Adrenal gland (tissue), 9 donors: ENCODE measurements at regions not wholly inside any gene's neighbourhood (a gene's known extent, or its start where the extent isn't known, plus 50 kb on each side); places are given as distances from the start of the nearest gene placed in this dataset.

Experiments
- DNase-seq, 7 donors: peaks; one replicate each; pipeline ENCODE4 v3.0.0-alpha.2; 2019 to 2020
- H3K27ac ChIP-seq, 5 donors: fragments of 200-600 bp; sonication (generic) in 4 of 5; 1 replicate in 3 of 5; 2 replicates in 2 of 5; pipeline versions ENCODE4 v1.5.1 to v1.8.0; 2016 to 2020; ENCODE audit warnings: mild to moderate bottlenecking in 1 of 5
- H3K27me3 ChIP-seq: fragments of 200-600 bp; 2 replicates; pipeline ENCODE4 v1.8.0; 2021
- H3K36me3 ChIP-seq, 2 donors: fragments of 200-600 bp; replicated peaks in 1 of 2; 1 replicate in 1 of 2; 2 replicates in 1 of 2; pipeline versions ENCODE4 v1.5.1 to v1.8.0; 2018 to 2022
- H3K4me1 ChIP-seq, 2 donors: fragments of 200-600 bp; replicated peaks in 1 of 2; 1 replicate in 1 of 2; 2 replicates in 1 of 2; pipeline versions ENCODE4 v1.5.1 to v1.8.0; 2018 to 2021
- H3K4me3 ChIP-seq, 4 donors: fragments of 200-600 bp; sonication (generic) in 3 of 4; one replicate each; pipeline ENCODE4 v1.5.1; 2016 to 2018
- H3K9me3 ChIP-seq, 3 donors: fragments of 200-600 bp; sonication (generic) in 1 of 3; replicated peaks in 1 of 3; 1 replicate in 2 of 3; 2 replicates in 1 of 3; pipeline versions ENCODE4 v1.5.1 to v1.8.0; 2016 to 2021
- POLR2A ChIP-seq, 2 donors: fragments of 450-650 bp; IDR thresholded peaks; one replicate each; pipeline ENCODE4 v1.6.1; 2017; ENCODE audit warnings: antibody characterized with exemption in 2 of 2, mild to moderate bottlenecking in 2 of 2, moderate library complexity in 1 of 2
- WGBS, 4 donors: extraction: QIAGEN DNeasy Blood & Tissue Kit in 2 of 4; methylation state at CpG; one replicate each; pipeline versions ENCODE4 v1.1.5 to v1.1.7; 2013 to 2017; 5-methylcytosine and 5-hydroxymethylcytosine counted together
- intact Hi-C, 2 donors: fragments of 100-400 bp; cut with DNase I; formaldehyde crosslinking; loops; one replicate each; pipeline versions ENCODE4 v1.14.1 to v1.15.0; 2022 to 2023
- TF ChIP-seq, protein P1 (sequence below), 6 experiments: fragments of 450-650 bp in 4 of 6; fragments of 200-600 bp in 2 of 6; sonication (generic) in 1 of 6; IDR thresholded peaks; 1 replicate in 5 of 6; 2 replicates in 1 of 6; pipeline versions ENCODE4 v1.5.1 to v1.8.0; 2016 to 2021; ENCODE audit warnings: antibody characterized with exemption in 6 of 6, mild to moderate bottlenecking in 2 of 6, moderate library complexity in 1 of 6
- donor health status: healthy with polysubstance abuse.
- donor health status: Bipolar disorder and iron deficiency.
- donor health status: DM: yes; HTN: yes; CAD: no.
- donor health status: DM: no; HTN: no; CAD: no.
- donor health status: DM: no; HTN: no; CAD: no.

DNA sequence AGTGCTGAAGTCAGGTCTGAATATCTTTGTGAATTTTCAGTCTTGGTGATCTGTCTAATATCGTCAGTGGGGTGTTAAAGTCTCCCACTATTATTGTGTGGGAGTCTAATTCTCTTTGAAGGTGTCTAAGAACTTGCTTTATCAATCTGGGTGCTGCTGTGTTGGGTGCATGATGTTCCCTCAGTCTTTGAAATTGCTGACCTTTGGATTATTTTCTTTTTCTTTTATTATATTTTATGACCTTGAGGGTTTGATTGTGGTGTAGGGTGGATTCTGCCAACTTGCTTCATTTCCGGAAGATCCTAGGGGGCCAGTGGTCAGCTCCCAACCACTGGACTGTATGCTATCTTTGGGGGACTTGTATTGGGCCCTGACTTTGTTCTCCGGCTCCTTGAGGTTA, 415.3 kb downstream of the USP25 start:
- no peaks in the 10 kb centered on the region for H3K4me1 ChIP-seq
- no peak overlapping the region for H3K4me3 ChIP-seq
- TF ChIP-seq POLR2A (IDR thresholded peaks at IDR 0.05), result no peak
- TF ChIP-seq, protein P1, sequence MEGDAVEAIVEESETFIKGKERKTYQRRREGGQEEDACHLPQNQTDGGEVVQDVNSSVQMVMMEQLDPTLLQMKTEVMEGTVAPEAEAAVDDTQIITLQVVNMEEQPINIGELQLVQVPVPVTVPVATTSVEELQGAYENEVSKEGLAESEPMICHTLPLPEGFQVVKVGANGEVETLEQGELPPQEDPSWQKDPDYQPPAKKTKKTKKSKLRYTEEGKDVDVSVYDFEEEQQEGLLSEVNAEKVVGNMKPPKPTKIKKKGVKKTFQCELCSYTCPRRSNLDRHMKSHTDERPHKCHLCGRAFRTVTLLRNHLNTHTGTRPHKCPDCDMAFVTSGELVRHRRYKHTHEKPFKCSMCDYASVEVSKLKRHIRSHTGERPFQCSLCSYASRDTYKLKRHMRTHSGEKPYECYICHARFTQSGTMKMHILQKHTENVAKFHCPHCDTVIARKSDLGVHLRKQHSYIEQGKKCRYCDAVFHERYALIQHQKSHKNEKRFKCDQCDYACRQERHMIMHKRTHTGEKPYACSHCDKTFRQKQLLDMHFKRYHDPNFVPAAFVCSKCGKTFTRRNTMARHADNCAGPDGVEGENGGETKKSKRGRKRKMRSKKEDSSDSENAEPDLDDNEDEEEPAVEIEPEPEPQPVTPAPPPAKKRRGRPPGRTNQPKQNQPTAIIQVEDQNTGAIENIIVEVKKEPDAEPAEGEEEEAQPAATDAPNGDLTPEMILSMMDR (IDR thresholded peaks at IDR 0.05), result no peak
- H3K36me3 ChIP-seq, result no peaks in the 10 kb centered on the region
- no peaks in the 10 kb centered on the region for H3K9me3 ChIP-seq
- intact Hi-C loops, result no loop called here
- no peak for DNase-seq
- no peak overlapping the region for H3K27ac ChIP-seq
- H3K27me3 ChIP-seq, result no peaks in the 10 kb centered on the region
- WGBS, 4 donors, result 70 to 83% (median 78%) methylated on average over 3 of the region's 3 CpGs

DNA sequence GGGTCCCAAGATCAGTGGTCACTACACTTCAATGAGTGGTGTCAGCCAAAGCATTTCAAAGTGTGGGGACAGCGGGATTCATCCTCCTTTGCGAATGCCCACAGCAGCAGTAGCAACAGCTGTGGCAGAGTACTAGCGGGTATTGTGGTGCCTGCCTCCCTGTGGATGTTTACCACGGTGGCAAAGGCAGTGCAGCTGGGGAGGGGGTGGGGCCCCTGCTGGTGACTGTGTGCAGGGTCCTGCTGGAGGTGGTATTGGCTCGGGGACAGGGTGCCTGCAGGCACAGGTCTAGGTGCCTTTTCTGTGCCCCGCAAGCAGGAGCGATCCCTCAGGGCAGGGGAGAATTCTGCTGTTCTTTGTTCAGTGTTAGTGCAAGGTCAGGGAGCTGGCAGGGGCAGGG, 415.7 kb downstream of the USP25 start:
- 52 to 80% (median 76%) methylated on average over 2 to 7 of the region's 7 CpGs for WGBS, 4 donors
- Histone ChIP-seq H3K9me3 (no peaks in the 10 kb centered on the region), H3K27me3 (no peaks in the 10 kb centered on the region), H3K4me3 (no peak overlapping the region), H3K36me3 (no peaks in the 10 kb centered on the region), H3K27ac (no peak overlapping the region), H3K4me1 (no peaks in the 10 kb centered on the region)
- TF ChIP-seq POLR2A (IDR thresholded peaks at IDR 0.05), result no peak
- TF ChIP-seq, protein P1 (IDR thresholded peaks at IDR 0.05), result no peak
- intact Hi-C loops, result no loop called here
- DNase-seq, result no peak

DNA sequence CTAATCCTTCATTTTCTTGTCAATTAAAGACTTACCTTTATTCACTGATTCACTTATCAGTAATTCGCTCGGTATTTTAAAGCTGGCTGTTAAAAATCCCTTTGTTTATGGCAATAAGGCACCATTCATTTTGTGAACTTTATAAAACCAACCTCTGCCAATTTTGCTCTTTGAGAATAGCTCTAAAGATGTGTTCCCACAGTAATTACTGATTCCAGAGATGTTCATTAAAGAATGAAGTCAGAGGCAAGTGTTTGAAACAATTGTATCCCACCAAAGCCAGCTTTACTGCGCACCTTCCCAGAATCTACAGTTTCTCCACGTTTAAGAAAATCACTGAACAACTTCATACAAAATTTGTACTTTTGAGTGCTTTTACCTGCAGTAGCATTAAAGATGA, 424.5 kb downstream of the USP25 start:
- Histone ChIP-seq H3K27ac (no peak overlapping the region), H3K9me3 (peaks cover 0 to 4% (median 0%) of the 10 kb centered on the region in 3 donors), H3K4me1 (no peaks in the 10 kb centered on the region), H3K36me3 (no peaks in the 10 kb centered on the region), H3K4me3 (no peak overlapping the region), H3K27me3 (no peaks in the 10 kb centered on the region)
- 92 to 94% (median 93%) methylated on average over 4 of the region's 4 CpGs for WGBS, 4 donors
- intact Hi-C loops, result no loop called here
- TF ChIP-seq, protein P1 (IDR thresholded peaks at IDR 0.05), result no peak
- TF ChIP-seq POLR2A (IDR thresholded peaks at IDR 0.05), result no peak
- DNase-seq, result no peak

DNA sequence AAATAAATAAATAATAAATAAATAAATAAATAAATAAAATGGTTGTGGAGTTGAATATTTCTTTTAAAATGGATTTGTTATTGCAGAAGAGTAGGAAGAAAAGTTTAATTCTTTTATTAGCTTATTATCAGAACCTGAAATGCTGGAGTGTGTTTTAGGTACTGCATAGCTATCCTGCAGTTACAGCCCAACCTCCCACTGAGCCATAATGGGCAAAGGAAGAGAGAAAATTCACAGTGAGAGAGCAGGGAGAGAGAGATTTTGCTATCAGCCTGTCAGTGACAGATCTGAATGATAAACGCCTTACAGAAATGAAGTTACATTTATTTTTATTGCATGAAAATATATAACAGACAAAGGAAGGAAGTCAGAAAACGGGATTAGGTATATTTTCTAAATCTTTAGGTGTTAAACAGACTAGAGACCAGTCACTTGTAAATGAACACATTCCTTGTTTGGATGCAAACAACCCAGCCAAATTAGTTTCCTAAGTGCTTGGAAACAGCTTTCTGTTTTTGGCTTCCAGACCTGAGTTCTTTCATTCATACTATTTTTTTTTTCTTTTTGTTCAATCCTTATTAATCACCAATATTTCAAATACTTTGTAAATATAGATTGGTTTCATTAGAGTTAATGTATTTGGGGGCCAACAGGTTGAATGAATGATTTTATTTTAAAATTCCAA, 425.3 kb downstream of the USP25 start:
- no peaks in the 10 kb centered on the region for H3K27me3 ChIP-seq
- intact Hi-C loops, result no loop called here
- WGBS, 4 donors, result 71 to 80% (median 74%) methylated on average over 2 of the region's 2 CpGs
- no peaks in the 10 kb centered on the region for H3K36me3 ChIP-seq
- peaks cover 0 to 4% (median 0%) of the 10 kb centered on the region in 3 donors for H3K9me3 ChIP-seq
- DNase-seq, result no peak
- no peak overlapping the region for H3K4me3 ChIP-seq
- no peak overlapping the region for H3K27ac ChIP-seq
- no peaks in the 10 kb centered on the region for H3K4me1 ChIP-seq
- TF ChIP-seq, protein P1 (IDR thresholded peaks at IDR 0.05), result no peak
- no peak for TF ChIP-seq POLR2A (IDR thresholded peaks at IDR 0.05)
